Stimulated activated CD8-positive, alpha-beta memory T cell treated with anti-CD3 and anti-CD28 coated beads, Interleukin-15, amount 100 ng/mL, for 4 hours (primary cell): ENCODE measurements at regions not wholly inside any gene's neighbourhood (a gene's known extent, or its start where the extent isn't known, plus 50 kb on each side); places are given as distances from the start of the nearest gene placed in this dataset.

ENCODE experiments used
- DNase-seq, 2 donors: peaks; one replicate each; pipeline ENCODE4 v3.0.0-alpha.2; 2020; ENCODE audit warnings: low read depth in 2 of 2

DNA sequence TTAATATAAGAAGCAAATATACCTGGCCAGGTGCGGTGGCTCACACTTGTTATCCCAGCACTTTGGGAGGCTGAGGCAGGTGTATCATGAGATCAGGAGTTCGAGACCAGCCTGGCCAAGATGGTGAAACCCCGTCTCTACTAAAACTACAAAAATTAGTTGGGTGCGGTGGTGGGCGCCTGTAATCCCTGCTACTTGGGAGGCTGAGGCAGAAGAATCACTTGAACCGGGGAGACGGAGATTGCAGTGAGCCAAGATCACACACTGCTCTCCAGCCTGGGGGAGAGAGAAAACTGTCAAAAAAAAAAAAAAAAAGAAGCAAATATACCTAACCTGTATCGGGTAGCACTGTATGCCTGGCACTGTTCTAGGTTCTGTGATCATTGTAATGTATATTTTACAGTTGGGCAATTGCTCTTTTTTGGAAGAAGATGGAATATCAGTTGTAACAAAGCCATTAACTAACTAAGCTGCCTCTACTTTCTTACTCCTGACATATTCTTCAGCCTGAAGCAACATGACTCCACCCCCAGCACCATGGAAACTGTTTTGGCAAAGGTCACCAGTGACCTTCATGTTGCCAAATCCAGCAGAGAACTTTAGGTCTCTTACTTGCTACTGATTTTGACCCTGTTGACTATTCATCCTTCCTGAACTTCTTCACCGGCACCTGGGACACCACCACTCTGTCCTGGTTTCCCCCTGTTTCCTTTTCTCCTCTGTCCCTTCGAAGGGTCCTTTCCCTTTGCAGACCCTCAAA is 203.8 kb downstream of the RPLP1 start:
- no peak for DNase-seq

DNA sequence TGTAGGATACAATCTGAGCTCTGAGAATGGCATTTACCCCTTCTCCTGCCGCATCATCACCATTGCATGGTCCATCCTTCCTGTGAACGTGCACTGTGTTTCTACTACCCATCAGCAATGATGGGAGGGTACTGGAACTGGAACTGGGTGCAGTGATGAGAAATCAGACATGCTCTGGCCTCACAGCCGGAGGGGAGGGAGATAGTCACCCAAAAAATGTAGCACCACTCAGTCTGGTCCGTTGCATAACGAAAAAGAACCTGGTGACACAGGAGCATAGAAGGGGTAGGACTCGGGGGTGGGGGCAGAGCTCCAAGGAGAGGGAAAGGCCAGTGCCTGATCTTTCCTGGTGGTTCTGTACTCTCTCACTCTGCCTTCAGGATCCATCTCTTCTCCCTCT is 205.0 kb downstream of the RPLP1 start:
- DNase-seq, result no peak

GRCh38 chr15:69658411-69658945 is 205.9 kb downstream of the RPLP1 start:
- DNase-seq, result no peak

DNA sequence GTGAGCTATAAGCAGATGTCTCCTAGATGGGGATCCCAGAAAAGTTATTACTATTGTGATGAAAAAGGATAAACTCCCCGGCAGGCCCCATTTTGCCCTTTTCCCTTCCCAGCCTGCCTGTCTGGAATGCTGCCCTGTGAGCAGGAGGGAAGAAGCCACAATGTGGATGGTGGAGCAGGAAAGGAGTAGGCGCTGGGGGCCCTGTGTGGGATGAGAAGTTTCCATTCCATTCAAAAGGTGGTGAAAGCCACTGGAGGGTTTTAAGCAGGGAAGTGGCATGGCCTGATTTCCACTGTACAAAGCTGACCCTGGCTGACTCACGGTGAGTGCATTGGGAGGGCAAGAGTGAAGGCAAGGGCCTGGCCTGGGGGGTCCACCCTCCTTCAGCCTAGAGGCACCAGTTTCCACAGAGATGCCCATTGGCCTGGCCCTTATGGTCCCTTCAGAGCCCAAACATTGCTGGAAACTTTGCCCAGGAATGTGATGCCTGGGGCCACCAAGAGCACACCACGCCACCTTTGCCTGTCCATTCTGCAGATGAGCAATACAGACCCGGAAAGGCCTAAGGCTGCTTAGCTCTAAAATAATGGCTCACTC is 206.9 kb downstream of the RPLP1 start:
- DNase-seq, result no peak

- DNase-seq, result no peak
These were observed 207.5 kb downstream of the RPLP1 start for GRCh38 chr15:69660114-69660513.

DNA sequence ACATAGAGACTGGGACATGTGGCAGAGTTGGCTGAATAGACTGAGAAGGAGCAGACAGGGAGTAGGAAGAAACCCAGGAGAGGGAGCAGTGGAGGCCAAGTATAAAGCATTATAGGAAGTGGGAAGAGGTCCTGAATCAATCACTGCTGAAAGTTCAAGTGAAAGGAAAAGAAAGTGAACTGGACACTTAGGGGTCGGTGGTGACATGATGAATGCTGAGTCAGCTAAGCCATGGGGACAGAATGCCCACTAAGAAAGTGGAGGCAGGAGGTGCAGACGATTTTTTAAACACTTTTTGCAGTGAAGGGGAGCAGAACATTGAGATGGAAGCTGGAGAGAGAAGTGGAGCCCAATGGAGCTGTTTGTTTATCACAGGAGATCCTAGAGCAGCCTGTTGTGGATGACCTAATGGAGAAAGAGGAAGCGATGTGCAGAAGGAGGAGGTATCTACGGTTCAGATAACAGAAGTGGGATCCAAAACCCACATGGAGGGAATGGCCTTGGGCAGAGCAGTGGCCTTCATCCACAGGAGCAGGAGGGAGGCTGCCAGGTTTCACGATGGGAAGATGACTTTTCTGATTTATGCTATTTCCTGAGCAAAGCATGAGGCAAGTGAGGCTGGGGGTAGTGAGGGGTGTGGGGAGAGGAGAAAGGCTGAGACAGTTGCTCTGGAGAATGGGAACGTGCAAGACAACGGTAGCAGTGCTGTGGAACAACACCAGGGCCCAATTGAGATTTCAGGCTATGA is 208.2 kb downstream of the RPLP1 start:
- DNase-seq, result no peak

DNA sequence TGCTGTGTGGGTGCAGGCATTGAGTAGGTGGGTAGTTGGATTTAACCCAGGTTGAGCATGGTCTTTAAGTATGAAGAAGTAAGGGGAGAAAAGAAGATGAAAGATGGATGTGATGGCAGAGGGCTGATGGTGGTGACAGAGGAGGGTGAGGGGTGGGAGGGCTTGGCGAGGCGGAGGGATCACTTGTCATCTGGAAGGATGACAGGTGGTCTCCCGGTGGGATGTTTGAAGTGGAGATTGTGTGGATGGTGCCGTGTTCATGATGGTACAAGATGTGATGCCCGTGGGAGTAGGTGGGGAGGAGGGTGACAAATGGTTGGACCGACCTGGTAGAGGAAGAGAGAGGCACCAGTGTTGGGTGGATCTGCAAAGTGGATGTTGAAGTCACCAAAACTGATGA is 208.8 kb downstream of the RPLP1 start:
- DNase-seq, result no peak

DNA sequence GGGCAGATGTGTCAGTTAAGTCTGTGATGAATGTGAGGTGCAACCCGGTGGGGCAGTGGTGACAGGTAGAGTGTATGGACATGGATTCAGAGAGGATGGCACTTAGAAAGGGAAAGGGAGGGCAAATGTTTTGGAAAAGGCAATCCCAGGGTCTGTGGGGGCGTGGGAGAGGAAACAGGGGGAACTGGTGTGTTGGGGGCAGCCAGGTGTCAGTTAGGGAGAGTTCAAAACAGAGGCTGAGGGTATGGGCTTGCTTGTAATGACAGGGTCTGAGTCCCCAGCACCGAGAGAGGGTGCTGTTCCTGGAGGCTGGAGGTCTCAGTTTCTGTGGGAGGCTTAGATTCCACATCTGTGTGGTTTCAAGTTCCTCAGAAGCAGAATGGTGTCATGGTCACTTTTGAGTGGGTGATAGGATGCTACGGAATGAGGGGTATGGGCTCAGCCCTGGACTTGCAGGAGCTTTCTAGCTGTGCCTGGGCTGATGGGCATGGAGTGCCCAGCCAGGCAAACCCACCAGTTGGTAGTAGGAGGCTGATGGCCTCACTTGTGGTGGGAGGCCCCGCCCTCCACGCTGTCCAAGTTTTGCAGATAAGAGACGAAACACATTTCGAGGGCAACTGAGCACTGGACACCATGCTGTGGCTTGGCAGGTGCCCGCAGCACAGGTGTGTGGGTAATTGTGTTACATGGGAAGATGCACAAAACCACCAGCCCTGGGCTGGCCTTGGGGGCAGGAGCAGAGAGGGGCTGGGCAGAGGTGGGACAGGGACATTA is 209.4 kb downstream of the RPLP1 start:
- no peak for DNase-seq

DNA sequence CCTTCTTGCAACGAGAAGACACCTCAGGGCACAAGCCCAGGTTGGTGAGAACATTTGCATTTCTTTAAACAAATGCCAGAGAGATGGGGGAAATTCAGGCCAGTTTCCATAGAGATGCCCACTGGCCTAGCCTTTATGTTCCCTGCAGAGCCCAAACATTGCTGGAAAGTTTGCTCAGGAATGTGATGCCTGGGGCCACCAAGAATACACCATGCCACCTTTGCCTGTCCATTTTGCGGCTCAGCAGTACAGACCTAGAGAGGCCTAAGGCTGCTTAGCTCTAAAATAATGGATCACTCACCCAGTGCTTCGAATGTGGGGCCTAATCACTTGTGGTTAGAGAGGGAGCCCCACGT is 210.0 kb downstream of the RPLP1 start:
- DNase-seq, result no peak

- no peak for DNase-seq
These were observed 210.8 kb downstream of the RPLP1 start for GRCh38 chr15:69663441-69663840.

GRCh38 chr15:69663982-69664381 is 211.4 kb downstream of the RPLP1 start:
- no peak for DNase-seq

DNA sequence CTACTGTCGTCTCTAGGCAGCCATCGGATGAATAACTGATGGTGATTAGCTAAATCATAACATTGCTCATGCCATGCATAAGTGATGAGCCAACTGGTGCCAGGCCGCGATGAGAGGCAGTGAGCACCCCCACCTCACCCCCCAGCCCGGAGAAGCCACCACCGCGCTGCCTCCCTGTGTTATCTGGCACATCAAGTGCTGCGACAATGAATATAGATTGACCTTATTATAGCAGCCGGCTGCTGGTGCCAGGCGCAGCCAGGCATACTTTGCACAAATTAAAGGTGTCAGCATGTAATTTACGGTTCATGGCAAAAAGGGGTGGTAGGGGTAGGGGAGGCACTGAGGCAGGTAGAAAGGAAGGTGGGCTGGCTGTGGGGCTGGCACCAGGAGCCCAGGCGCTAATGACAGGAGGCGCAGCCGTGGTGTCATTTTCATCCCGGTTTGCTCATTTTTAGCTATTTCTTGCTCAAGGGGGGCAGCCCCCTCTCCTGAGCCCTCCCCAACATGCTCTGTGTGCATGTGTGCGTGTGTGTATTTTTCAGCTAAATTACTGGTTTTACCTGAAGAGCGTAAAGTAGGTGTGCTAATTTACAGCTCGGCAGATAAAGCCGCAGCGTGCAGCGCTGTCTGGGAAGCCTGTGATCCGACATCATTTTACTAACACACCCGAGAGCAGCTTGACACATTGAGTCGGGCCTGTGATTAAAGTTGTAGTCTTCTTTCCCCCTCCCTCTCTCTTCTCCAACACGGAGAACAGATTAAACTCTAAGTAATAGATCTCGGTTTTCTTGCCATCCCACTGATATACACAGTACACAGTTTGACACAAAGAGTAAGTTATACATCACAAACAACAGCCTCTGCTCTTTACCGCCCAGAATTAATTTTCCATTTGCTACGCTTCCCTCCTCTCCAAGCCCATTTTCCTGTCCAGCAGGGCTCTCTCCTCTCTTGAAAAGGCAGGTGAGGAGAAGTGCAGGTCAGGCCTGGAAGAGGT is 212.3 kb downstream of the RPLP1 start:
- no peak for DNase-seq

DNA sequence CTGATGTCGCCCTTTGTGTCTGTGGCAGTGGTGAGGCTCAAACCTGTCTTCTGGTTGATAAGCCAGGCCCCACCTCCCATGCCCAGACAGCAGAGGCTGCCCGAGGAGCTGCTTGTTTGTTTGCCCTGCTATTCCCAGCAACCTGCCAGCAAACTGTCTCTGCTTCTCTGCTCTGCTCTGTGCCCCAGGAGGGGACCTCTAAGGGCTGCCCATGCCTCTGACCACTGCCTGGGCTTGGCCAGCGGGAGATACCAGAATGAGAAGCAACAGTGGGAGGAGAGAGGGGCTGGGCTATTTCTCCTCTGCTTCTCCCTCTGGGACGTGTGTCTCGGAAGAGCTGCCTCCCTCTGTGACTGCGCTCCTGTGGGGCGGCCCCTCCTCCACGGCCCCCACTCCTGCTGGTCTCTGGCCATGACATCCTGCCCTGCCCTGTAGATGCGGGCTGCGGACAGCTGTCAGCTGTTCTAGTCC is 213.1 kb downstream of the RPLP1 start:
- DNase-seq, result no peak

DNA sequence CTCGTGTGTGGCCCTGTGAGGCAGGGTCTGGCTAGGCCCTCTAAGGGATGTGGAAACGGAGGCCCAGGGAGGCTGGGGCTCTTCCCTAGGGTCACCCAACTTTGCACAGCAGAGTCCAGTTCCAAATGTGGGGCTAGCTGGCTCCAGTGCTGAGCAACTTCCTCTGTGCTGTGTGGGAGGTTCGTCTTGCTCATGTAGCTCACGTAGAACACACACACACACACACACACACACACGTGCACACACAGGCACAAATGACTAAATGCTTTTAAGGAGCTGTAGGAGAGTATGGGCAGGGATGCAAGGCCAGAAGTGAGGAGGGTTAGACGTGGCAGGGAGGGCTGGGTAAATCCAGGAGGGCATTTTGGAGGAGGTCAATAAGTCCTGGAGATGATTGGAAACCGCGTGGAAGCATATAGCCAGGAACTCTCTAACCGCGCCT is 213.8 kb downstream of the RPLP1 start:
- DNase-seq, result no peak

- DNase-seq, result no peak
These were observed 214.5 kb downstream of the RPLP1 start for GRCh38 chr15:69666921-69667811.

DNA sequence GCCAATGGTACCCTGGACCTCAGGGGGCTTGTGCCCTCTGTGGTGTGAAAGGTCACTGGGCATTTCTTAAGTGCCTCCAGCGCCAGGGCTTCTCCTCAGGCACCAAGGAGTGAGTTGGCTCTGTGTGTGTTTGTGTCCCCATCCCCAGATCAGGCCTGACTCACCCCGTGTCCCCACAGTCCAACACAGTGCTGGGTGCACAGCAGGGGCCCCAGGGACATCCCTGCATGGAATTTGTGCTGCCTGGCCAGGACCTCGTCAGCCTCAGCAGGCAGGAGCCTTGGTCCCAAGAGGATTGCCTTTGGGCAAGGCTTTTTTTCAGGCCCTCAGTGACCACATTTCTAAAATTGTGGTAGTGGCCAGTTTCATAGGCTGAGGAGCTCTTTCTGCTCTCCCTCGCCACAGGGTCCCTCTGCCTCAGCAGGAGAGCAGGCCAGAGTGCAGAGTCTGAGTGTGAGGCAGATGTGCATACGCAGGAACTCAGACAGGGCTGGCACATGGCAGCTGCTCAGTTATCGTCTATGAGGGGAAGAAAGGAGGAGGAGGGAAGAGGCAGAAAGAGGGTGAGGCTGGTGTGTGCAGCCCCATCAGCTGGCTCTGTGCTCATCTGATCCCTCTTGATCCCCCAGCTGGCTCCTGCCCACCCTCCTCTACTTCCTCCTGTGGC is 215.6 kb downstream of the RPLP1 start:
- DNase-seq, result no peak

DNA sequence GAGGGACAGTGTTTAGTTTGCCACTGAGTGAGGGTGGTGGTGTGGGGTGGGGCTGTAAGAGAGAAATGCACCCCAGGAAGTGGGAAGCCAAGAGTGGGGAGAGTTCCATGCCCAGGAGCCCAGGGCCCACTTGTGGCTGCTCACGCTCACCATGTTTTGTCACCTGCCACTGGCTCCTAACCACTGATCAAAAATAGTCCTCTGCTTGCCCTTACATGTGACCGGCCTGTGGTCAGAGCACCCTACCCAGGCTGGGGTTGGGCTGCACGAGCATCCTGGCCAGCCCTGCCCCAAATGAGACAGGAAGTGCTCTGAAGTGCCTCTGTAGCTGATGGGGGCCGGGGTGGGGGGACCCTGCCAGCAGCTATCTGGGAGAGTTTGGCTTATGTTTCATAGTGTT is 216.3 kb downstream of the RPLP1 start:
- DNase-seq, result no peak

- DNase-seq, result no peak
These were observed 216.8 kb downstream of the RPLP1 start for GRCh38 chr15:69669446-69669845.

DNA sequence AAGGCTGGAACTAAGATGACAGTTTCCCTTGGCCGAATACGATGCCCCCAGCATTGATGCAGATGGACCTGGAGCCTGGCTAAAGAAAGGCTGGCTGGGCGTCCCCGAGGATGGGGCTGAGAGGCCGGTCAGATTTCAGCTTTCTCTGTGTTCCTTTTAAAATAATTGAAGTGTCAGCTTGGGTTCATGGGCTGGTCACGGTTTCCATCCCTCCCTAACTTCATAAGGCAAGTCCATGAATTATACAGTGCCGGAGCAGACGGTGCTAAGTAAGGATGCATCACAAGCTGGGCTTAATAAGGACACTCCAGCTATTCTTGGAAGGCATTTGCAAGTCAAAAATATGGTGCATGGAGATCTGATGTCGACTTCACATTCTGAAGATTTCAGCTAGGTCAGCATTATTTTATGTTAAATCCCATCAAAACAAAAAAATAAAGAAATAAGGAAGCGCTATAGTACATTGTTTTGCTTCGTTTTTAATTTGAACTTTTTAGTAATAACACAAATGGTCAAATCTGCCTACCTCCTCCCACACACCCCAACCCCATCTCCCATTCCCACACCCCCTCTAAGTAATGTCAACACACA is 220.8 kb downstream of the RPLP1 start:
- no peak for DNase-seq
